DND-41 (cell line): ENCODE measurements at regions not wholly inside any gene's neighbourhood (a gene's known extent, or its start where the extent isn't known, plus 50 kb on each side); places are given as distances from the start of the nearest gene placed in this dataset.
"Not testable (repeated sequence)": the region's sequence is repeated elsewhere in the genome, so short reads cannot be mapped to it uniquely, and the experiment has no call there.

Experiments
- ATAC-seq: fragments of 200-7000 bp; cut with Tn5 transposase; 3 replicates; pipeline ENCODE4 v1.9.1; 2021; ENCODE audit warnings: low read depth; ENCODE audit not compliant: insufficient read depth
- DNase-seq: peaks from one replicate; pipeline ENCODE4 v3.0.0-alpha.2; 2020
- H2AFZ ChIP-seq: 2 replicates; pipeline ENCODE4 v1.6.0; 2012; ENCODE audit warnings: low read depth, low read length
- H3K27ac ChIP-seq: 2 replicates; pipeline ENCODE4 v1.5.1; 2012; ENCODE audit warnings: low read length, inconsistent platforms
- H3K27me3 ChIP-seq: fragments of 200-600 bp; sonication (generic); 2 replicates; pipeline ENCODE4 v1.6.0; 2012; ENCODE audit warnings: low read length, mild to moderate bottlenecking, inconsistent platforms; ENCODE audit not compliant: insufficient read depth, poor library complexity
- H3K36me3 ChIP-seq: 2 replicates; pipeline ENCODE4 v1.5.1; 2012; ENCODE audit warnings: low read length, inconsistent platforms; ENCODE audit not compliant: insufficient read depth
- H3K4me1 ChIP-seq: 2 replicates; pipeline ENCODE4 v1.5.1; 2012; ENCODE audit warnings: mild to moderate bottlenecking, low read length; ENCODE audit not compliant: insufficient read depth
- H3K4me2 ChIP-seq: 2 replicates; pipeline ENCODE4 v1.6.0; 2012; ENCODE audit warnings: mild to moderate bottlenecking, moderate library complexity, low read length, inconsistent platforms; ENCODE audit not compliant: insufficient read depth
- H3K4me3 ChIP-seq, 2 experiments: fragments of 200-600 bp in 1 of 2; shearing (Covaris generic) in 1 of 2; 2 replicates each; pipeline ENCODE4 v1.5.1; 2012 to 2016; ENCODE audit warnings: inconsistent platforms in 2 of 2, low read length in 2 of 2, mild to moderate bottlenecking in 2 of 2, low read depth in 1 of 2, moderate library complexity in 1 of 2
- H3K79me2 ChIP-seq: 2 replicates; pipeline ENCODE4 v1.6.0; 2012; ENCODE audit warnings: low read length, inconsistent platforms; ENCODE audit not compliant: insufficient read depth
- H3K9ac ChIP-seq: 2 replicates; pipeline ENCODE4 v1.6.0; 2012; ENCODE audit warnings: low read depth, mild to moderate bottlenecking, inconsistent platforms, low read length, moderate library complexity
- H3K9me3 ChIP-seq: 2 replicates; pipeline ENCODE4 v1.5.1; 2012; ENCODE audit warnings: low read length, moderate library complexity, mild to moderate bottlenecking, inconsistent platforms; ENCODE audit not compliant: insufficient read depth, severe bottlenecking
- H4K20me1 ChIP-seq: 2 replicates; pipeline ENCODE4 v1.6.0; 2012; ENCODE audit warnings: low read length; ENCODE audit not compliant: insufficient read depth

- not testable (repeated sequence) for H3K9me3 ChIP-seq, H3K4me1 ChIP-seq, H3K4me3 ChIP-seq, H2AFZ ChIP-seq, H3K27me3 ChIP-seq, DNase-seq, H3K36me3 ChIP-seq, H3K27ac ChIP-seq, H3K4me2 ChIP-seq, H3K79me2 ChIP-seq, H4K20me1 ChIP-seq, H3K9ac ChIP-seq, ATAC-seq
These were observed 114.2 kb upstream of the FBXO28 start for GRCh38 chr1:223999761-224000160.

- not testable (repeated sequence) for H3K27me3 ChIP-seq, H3K9ac ChIP-seq, H2AFZ ChIP-seq, H3K27ac ChIP-seq, H3K36me3 ChIP-seq, H4K20me1 ChIP-seq, H3K4me2 ChIP-seq, H3K4me1 ChIP-seq, H3K79me2 ChIP-seq, ATAC-seq, DNase-seq, H3K9me3 ChIP-seq, H3K4me3 ChIP-seq
These were observed 115.0 kb upstream of the FBXO28 start for GRCh38 chr1:223998676-223999455.

- H3K27me3 ChIP-seq, H3K36me3 ChIP-seq, H3K27ac ChIP-seq, H3K4me3 ChIP-seq, H3K9ac ChIP-seq, H2AFZ ChIP-seq, H3K4me2 ChIP-seq, H3K4me1 ChIP-seq, H3K9me3 ChIP-seq, DNase-seq, ATAC-seq, H4K20me1 ChIP-seq: not testable (repeated sequence)
- H3K79me2 ChIP-seq = peaks cover 14% of the 10 kb centered on the region
These were observed 117.5 kb upstream of the FBXO28 start for GRCh38 chr1:223996376-223996775.

- H3K9me3 ChIP-seq, H4K20me1 ChIP-seq, H3K36me3 ChIP-seq, H3K27me3 ChIP-seq: not testable (repeated sequence)
- ATAC-seq = peak; percentile 100
- Histone ChIP-seq H2AFZ (peak overlapping the region; percentile 68; the same call in 1 of the 2 replicates), H3K79me2 (peaks cover 14% of the 10 kb centered on the region), H3K4me3 (peak overlapping the region; percentile 66 to 68; a peak in 3 of 4 replicates), H3K9ac (peak overlapping the region; percentile 60), H3K4me1 (peaks cover 10% of the 10 kb centered on the region), H3K4me2 (peak overlapping the region; percentile 62), H3K27ac (peak overlapping the region; percentile 74)
- peak; percentile 99 for DNase-seq
These were observed 121.3 kb upstream of the FBXO28 start for GRCh38 chr1:223992456-223993246.

- not testable (repeated sequence) for H3K9me3 ChIP-seq, H3K27me3 ChIP-seq, H4K20me1 ChIP-seq, H2AFZ ChIP-seq, ATAC-seq, H3K36me3 ChIP-seq, H3K27ac ChIP-seq, DNase-seq
- Histone ChIP-seq H3K4me3 (peak overlapping the region in 1 of 2 experiments; percentile 66; a peak in 1 of 4 replicates), H3K79me2 (peaks cover 14% of the 10 kb centered on the region), H3K9ac (0 out of 2 replicates have a peak overlapping the region, but pooled peaks have one; percentile 60), H3K4me2 (peak overlapping the region; percentile 62), H3K4me1 (peaks cover 10% of the 10 kb centered on the region)
These were observed 122.5 kb upstream of the FBXO28 start for GRCh38 chr1:223991297-223991857.

- not testable (repeated sequence) for H3K27me3 ChIP-seq, H3K27ac ChIP-seq, H4K20me1 ChIP-seq, H2AFZ ChIP-seq, H3K4me2 ChIP-seq, DNase-seq, H3K9ac ChIP-seq, H3K79me2 ChIP-seq, H3K4me1 ChIP-seq, H3K4me3 ChIP-seq, H3K9me3 ChIP-seq, H3K36me3 ChIP-seq, ATAC-seq
These were observed 116.2 kb upstream of the TP53BP2 start for GRCh38 chr1:223961985-223962384.

GRCh38 chr1:223952801-223953200 lies 107.1 kb upstream of the TP53BP2 start:
- ATAC-seq, H3K9me3 ChIP-seq, H3K79me2 ChIP-seq, H2AFZ ChIP-seq, H3K27me3 ChIP-seq, H3K4me1 ChIP-seq, H3K9ac ChIP-seq, H3K27ac ChIP-seq, H4K20me1 ChIP-seq, H3K4me2 ChIP-seq, DNase-seq, H3K4me3 ChIP-seq, H3K36me3 ChIP-seq: not testable (repeated sequence)

GRCh38 chr1:223951551-223951950 lies 105.8 kb upstream of the TP53BP2 start:
- not testable (repeated sequence) for H3K27me3 ChIP-seq, H3K9ac ChIP-seq, H3K4me3 ChIP-seq, H3K9me3 ChIP-seq, H3K79me2 ChIP-seq, ATAC-seq, DNase-seq, H3K36me3 ChIP-seq, H2AFZ ChIP-seq, H3K4me1 ChIP-seq, H3K27ac ChIP-seq, H3K4me2 ChIP-seq, H4K20me1 ChIP-seq
